ENCODE measurements at regions not wholly inside any gene's neighbourhood (a gene's known extent, or its start where the extent isn't known, plus 50 kb on each side); places are given as distances from the start of the nearest gene placed in this dataset.

GRCh38 chr5:96065685-96066385, 104.2 kb upstream of the ELL2 start:
- H3K27ac Mint-ChIP-seq (ENCODE audit: unreplicated experiment) = peak overlapping the region; percentile 4
- peaks cover 6% of the 10 kb centered on the region for H3K9me3 Mint-ChIP-seq
- no peak for DNase-seq (ENCODE audit: low read depth, low spot score)
- H3K27me3 Mint-ChIP-seq (ENCODE audit: low read depth) = no peaks in the 10 kb centered on the region
- peaks cover 20% of the 10 kb centered on the region for H3K4me1 Mint-ChIP-seq
- H3K4me3 Mint-ChIP-seq = no peak overlapping the region
- TF ChIP-seq CTCF (conservative IDR thresholded peaks at IDR 0.05) = no peak
- no peaks in the 10 kb centered on the region for H3K36me3 Mint-ChIP-seq (ENCODE audit: low read depth)

GRCh38 chr5:96064877-96065276, 103.2 kb upstream of the ELL2 start:
- no peak for TF ChIP-seq CTCF (conservative IDR thresholded peaks at IDR 0.05)
- Mint-ChIP-seq H3K27me3 (ENCODE audit: low read depth) (no peaks in the 10 kb centered on the region), H3K27ac (ENCODE audit: unreplicated experiment) (no peak overlapping the region), H3K36me3 (ENCODE audit: low read depth) (no peaks in the 10 kb centered on the region), H3K9me3 (peaks cover 6% of the 10 kb centered on the region), H3K4me1 (peaks cover 20% of the 10 kb centered on the region), H3K4me3 (no peak overlapping the region)
- DNase-seq (ENCODE audit: low read depth, low spot score) = no peak

- H3K4me3 Mint-ChIP-seq = no peak overlapping the region
- H3K4me1 Mint-ChIP-seq = peaks cover 17% of the 10 kb centered on the region
- TF ChIP-seq CTCF (conservative IDR thresholded peaks at IDR 0.05) = no peak
- H3K27me3 Mint-ChIP-seq (ENCODE audit: low read depth) = no peaks in the 10 kb centered on the region
- H3K36me3 Mint-ChIP-seq (ENCODE audit: low read depth) = no peaks in the 10 kb centered on the region
- DNase-seq (ENCODE audit: low read depth, low spot score) = no peak
- peaks cover 6% of the 10 kb centered on the region for H3K9me3 Mint-ChIP-seq
- H3K27ac Mint-ChIP-seq (ENCODE audit: unreplicated experiment) = no peak overlapping the region
Measured at GRCh38 chr5:96062836-96063235, 101.2 kb upstream of the ELL2 start.

- no peak for DNase-seq (ENCODE audit: low read depth, low spot score)
- Mint-ChIP-seq H3K9me3 (peaks cover 2% of the 10 kb centered on the region), H3K27ac (ENCODE audit: unreplicated experiment) (no peak overlapping the region), H3K36me3 (ENCODE audit: low read depth) (no peaks in the 10 kb centered on the region), H3K4me1 (peaks cover under 1% of the 10 kb centered on the region), H3K27me3 (ENCODE audit: low read depth) (no peaks in the 10 kb centered on the region), H3K4me3 (no peak overlapping the region)
- no peak for TF ChIP-seq CTCF (conservative IDR thresholded peaks at IDR 0.05)
Measured at GRCh38 chr5:96058084-96058483, 96.4 kb upstream of the ELL2 start.

GRCh38 chr5:96054311-96055030, 92.8 kb upstream of the ELL2 start:
- DNase-seq (ENCODE audit: low read depth, low spot score) = no peak
- no peak for TF ChIP-seq CTCF (conservative IDR thresholded peaks at IDR 0.05)
- Mint-ChIP-seq H3K27me3 (ENCODE audit: low read depth) (no peaks in the 10 kb centered on the region), H3K36me3 (ENCODE audit: low read depth) (no peaks in the 10 kb centered on the region), H3K4me3 (no peak overlapping the region), H3K4me1 (no peaks in the 10 kb centered on the region), H3K9me3 (no peaks in the 10 kb centered on the region), H3K27ac (ENCODE audit: unreplicated experiment) (no peak overlapping the region)

All from neural crest cell (in vitro differentiated cells).